HG02885 (cell line): ENCODE measurements at regions not wholly inside any gene's neighbourhood (a gene's known extent, or its start where the extent isn't known, plus 50 kb on each side); places are given as distances from the start of the nearest gene placed in this dataset.

Experiments used
- ATAC-seq: cut with Tn5 transposase; IDR thresholded peaks from one replicate; pipeline ENCODE4 v1.9.1; 2021; ENCODE audit warnings: mild to moderate bottlenecking; ENCODE audit not compliant: unreplicated experiment, poor library complexity

- no peak for ATAC-seq
These were observed 166.8 kb downstream of the HSD17B3 start for GRCh38 chr9:96135076-96135752.

- ATAC-seq: no peak
These were observed 168.5 kb downstream of the HSD17B3 start for GRCh38 chr9:96133321-96134021.

GRCh38 chr9:96131825-96132224 lies 170.2 kb downstream of the HSD17B3 start:
- no peak for ATAC-seq

GRCh38 chr9:96130970-96131369 lies 171.0 kb downstream of the HSD17B3 start:
- no peak for ATAC-seq

DNA sequence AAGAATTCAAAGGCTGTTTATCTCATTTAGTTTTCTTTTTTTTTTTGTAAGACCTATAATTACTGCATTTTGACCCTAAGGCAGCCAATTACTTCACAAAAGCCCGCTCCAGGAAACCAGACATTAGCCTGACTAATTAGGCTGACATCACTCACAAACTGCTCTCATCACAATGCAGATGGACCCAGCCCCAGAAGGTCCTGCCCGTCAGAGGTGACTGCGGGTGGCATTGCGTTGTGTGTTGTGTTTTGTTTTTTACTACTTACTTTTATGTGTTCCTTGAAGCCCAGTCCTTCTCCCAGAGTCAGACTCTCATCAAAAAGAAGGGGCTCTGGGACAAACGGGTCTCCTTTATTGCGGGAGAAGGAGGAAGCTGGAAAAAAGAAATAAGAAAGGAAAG lies 172.2 kb downstream of the HSD17B3 start:
- ATAC-seq: no peak

DNA sequence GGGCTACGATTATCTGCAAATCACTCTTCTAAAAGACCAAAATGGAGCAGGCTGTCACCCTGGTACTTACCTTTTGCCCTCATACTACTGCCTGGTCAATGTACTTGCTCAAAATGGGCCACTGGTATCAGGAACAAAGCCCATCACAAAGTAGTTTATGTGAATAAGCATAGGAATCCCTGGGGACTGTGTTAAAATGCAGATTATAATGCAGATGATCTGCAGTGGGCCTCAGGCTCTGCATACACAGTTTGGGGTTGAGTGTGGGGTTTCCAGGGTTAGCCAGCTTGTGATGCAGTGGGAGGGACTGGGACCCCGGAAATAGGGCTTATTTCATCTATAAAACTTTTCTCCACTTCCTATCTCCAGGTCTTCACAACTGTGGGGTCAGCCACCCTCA lies 173.1 kb downstream of the HSD17B3 start:
- ATAC-seq: no peak

DNA sequence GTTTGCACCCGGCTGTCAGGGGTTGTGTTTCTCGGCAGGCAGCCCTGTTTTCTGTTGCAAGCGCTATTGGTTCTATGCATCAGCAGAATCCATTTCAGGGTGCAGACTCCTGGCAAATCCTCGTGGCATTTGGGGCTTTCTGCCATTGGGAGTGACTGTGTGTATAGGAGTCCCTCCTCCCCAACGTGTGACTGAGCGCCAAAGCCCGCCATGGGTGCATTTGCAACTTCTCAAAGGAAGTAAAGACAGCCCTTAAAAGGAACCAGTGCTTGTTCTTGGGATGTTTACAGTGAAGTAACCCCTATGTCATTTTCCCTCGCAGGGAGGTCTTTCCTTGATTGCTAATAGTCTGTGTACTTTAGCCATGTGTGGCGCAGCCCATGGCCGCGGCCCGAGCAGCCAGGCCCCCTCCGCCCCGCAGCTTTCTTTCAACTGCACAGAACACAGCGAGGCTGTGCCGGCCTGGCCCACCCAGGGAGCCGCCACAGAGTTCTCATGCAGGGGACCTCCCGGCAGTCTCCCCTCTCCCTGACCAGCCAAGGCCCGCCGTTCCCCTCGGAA lies 175.6 kb downstream of the HSD17B3 start:
- no peak for ATAC-seq

GRCh38 chr9:96125624-96126023 lies 176.4 kb downstream of the HSD17B3 start:
- no peak for ATAC-seq

- no peak for ATAC-seq
These were observed 179.2 kb downstream of the HSD17B3 start for GRCh38 chr9:96122751-96123150.

GRCh38 chr9:96122282-96122681 lies 179.7 kb downstream of the HSD17B3 start:
- no peak for ATAC-seq

- no peak for ATAC-seq
These were observed 180.8 kb downstream of the HSD17B3 start for GRCh38 chr9:96121136-96121535.

GRCh38 chr9:96117398-96118080 lies 184.4 kb downstream of the HSD17B3 start:
- no peak for ATAC-seq

- ATAC-seq: no peak
These were observed 185.5 kb downstream of the HSD17B3 start for GRCh38 chr9:96116275-96117064.

DNA sequence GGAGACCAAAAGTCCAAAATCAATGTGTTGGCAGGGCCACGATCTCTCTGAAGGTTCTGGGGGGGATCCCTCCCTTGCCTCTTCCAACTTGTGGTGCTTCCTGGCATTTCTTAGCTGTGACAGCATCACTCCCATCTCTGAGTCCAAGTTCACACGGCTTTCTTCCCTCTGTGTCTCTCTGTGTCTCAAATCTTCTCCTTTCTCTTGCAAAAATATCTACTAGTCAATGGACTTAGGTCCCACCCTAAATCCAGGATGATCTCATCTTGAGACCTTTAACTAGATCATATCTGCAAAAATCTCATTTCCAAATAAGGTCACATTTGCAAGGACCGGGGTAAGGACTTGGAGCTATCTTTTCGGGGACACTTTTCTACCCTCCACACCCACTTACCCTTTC lies 186.1 kb downstream of the HSD17B3 start:
- no peak for ATAC-seq

DNA sequence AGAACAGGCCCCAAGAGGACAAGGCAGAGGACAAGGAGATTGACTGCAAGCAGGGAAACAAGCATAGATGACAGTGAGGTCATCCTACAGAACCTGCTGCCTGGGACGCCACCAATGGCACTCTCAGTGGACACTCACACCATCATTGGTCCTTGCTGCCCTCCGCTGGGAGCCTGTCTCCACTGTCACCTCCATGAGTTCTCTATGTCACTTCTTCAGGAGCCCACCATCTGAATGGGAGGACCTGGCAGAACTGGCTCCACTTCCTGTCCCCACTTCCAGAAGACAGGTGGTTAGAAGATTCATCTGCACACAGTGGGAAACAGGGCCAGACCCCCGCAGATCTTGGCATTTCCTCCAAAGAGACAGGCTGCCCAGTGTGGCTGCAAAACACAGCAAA lies 188.9 kb downstream of the HSD17B3 start:
- ATAC-seq: no peak

DNA sequence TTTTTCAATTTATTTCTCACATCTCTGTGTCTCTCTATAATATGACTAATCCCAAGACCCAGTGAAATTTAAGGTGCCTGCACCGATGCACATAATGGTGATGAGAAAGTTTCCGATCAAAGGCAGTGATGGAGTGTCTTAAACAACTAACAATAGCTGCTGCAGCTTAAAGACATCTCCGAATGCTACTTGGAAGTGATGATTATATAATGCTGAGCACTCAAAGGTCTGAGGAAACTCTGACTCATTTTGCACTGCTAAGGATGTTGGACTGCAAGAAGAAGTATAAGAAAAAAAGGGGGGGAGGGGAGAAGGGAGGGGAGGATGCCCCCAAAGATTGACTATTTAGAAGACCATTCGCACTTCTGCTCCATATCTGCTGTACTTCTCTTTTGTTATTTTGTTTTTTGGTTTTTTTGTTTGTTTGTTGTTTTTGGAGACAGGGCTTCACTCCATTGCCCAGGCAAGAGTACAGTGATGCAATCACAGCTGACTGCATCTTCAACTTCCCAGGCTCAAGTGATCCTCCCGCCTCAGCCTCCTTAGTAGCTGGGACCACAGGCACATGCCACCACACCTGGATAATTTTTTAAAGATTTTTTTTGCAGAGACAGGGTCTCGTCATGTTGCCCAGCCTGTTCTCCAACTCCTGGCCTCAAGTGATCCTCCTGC lies 192.2 kb downstream of the HSD17B3 start:
- ATAC-seq: no peak

DNA sequence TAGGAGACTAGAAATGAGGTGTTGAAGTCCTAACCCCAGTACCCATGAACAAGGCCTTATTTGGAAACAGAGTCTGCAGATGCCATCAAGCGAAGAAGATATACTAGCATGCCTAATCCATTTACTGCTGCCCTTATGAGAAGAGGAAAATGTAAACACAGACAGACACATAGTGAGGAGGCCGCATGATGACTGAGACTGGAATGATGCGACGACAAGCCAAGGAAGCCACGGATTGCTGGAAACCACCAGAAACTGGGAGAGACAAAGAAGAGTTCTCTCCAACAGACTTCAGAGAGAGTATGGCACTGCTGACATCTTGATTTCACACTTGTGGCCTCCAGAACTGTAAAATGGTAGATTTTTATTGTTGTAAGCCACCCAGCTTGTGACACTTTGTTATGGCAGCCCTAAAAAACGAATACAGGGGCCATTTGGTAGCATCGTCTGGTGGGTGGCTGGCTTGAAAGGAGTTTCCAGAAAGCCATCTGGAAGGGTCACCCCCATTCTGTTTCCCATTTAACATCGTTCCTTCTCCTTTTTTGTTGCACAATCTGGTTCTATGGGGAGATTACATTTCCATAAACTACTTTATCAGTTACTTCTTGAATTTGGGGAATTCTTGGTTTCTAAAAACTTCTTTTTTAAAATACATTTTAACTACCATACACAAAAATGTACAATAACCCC lies 193.1 kb downstream of the HSD17B3 start:
- ATAC-seq: no peak

- no peak for ATAC-seq
These were observed 194.5 kb downstream of the HSD17B3 start for GRCh38 chr9:96107436-96107835.
